ENCODE measurements at regions not wholly inside any gene's neighbourhood (a gene's known extent, or its start where the extent isn't known, plus 50 kb on each side); places are given as distances from the start of the nearest gene placed in this dataset.

DNA sequence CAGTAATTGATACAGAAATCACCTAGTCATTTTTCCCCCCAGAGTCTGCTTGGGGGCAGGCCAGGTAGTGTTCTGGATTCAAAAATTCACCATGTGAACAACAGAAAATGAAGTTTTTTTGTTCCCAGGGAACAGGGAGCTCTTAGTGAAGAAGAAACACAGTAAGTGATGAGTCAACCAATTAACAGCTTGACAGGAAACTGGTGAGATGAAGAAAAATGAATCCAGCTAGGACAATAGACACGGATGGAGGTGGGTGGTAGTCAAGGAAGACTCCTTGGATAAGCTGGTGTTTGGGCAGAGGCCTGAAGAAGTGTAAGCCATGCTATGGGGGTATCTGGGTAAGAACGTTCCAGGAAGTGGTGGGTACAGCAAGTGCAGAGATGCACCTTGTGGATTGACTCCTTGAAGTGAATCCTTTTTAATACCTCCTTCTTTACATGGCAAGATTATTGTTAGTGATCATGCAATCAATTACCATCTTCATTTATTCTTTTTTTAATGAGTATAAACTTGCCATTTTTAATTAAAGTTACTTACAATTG lies 339.9 kb upstream of the RGMA start:
- TF ChIP-seq CTCF (IDR thresholded peaks at IDR 0.05; ENCODE audit: poor library complexity) (no peak), EZH2 (IDR thresholded peaks at IDR 0.05; ENCODE audit: borderline replicate concordance) (no peak), EZH2phosphoT487 (IDR thresholded peaks at IDR 0.05; ENCODE audit: low read depth, severe bottlenecking, unreplicated experiment) (no peak)

Measured in hepatocyte (in vitro differentiated cells).